ENCODE measurements at regions not wholly inside any gene's neighbourhood (a gene's known extent, or its start where the extent isn't known, plus 50 kb on each side); places are given as distances from the start of the nearest gene placed in this dataset.
"Not testable (repeated sequence)": the region's sequence is repeated elsewhere in the genome, so short reads cannot be mapped to it uniquely, and the experiment has no call there.

- H3K9me3 ChIP-seq (ENCODE audit: control insufficient read depth, insufficient read depth, low read length); H3K27me3 ChIP-seq (ENCODE audit: control insufficient read depth, insufficient read depth, low read length); CTCF ChIA-PET; H3K27ac ChIP-seq (ENCODE audit: low read depth, low read length); POLR2A ChIA-PET; H3K4me3 ChIP-seq (ENCODE audit: low read depth, low read length); DNase-seq (ENCODE audit: low read depth, low spot score): not testable (repeated sequence)
Measured at GRCh38 chr9:67257894-67258293, 265.5 kb upstream of the SPATA31A3 start.

- CTCF ChIA-PET; POLR2A ChIA-PET; H3K27ac ChIP-seq (ENCODE audit: low read depth, low read length); H3K4me3 ChIP-seq (ENCODE audit: low read depth, low read length); DNase-seq (ENCODE audit: low read depth, low spot score); H3K27me3 ChIP-seq (ENCODE audit: control insufficient read depth, insufficient read depth, low read length); H3K9me3 ChIP-seq (ENCODE audit: control insufficient read depth, insufficient read depth, low read length): not testable (repeated sequence)
Measured at GRCh38 chr9:67248967-67249366, 256.6 kb upstream of the SPATA31A3 start.

- H3K27ac ChIP-seq (ENCODE audit: low read depth, low read length); DNase-seq (ENCODE audit: low read depth, low spot score); CTCF ChIA-PET; H3K4me3 ChIP-seq (ENCODE audit: low read depth, low read length); POLR2A ChIA-PET; H3K9me3 ChIP-seq (ENCODE audit: control insufficient read depth, insufficient read depth, low read length); H3K27me3 ChIP-seq (ENCODE audit: control insufficient read depth, insufficient read depth, low read length): not testable (repeated sequence)
Measured at GRCh38 chr9:67212073-67212472, 219.7 kb upstream of the SPATA31A3 start.

GRCh38 chr9:67210842-67211241 is 218.5 kb upstream of the SPATA31A3 start:
- H3K27ac ChIP-seq (ENCODE audit: low read depth, low read length); POLR2A ChIA-PET; H3K4me3 ChIP-seq (ENCODE audit: low read depth, low read length); H3K27me3 ChIP-seq (ENCODE audit: control insufficient read depth, insufficient read depth, low read length); DNase-seq (ENCODE audit: low read depth, low spot score); CTCF ChIA-PET; H3K9me3 ChIP-seq (ENCODE audit: control insufficient read depth, insufficient read depth, low read length): not testable (repeated sequence)

GRCh38 chr9:67208831-67209437 is 216.6 kb upstream of the SPATA31A3 start:
- H3K27ac ChIP-seq (ENCODE audit: low read depth, low read length); CTCF ChIA-PET; DNase-seq (ENCODE audit: low read depth, low spot score); H3K4me3 ChIP-seq (ENCODE audit: low read depth, low read length); POLR2A ChIA-PET; H3K27me3 ChIP-seq (ENCODE audit: control insufficient read depth, insufficient read depth, low read length); H3K9me3 ChIP-seq (ENCODE audit: control insufficient read depth, insufficient read depth, low read length): not testable (repeated sequence)

GRCh38 chr9:67196135-67196534 is 203.8 kb upstream of the SPATA31A3 start:
- POLR2A ChIA-PET; H3K27me3 ChIP-seq (ENCODE audit: control insufficient read depth, insufficient read depth, low read length); H3K27ac ChIP-seq (ENCODE audit: low read depth, low read length); H3K9me3 ChIP-seq (ENCODE audit: control insufficient read depth, insufficient read depth, low read length); DNase-seq (ENCODE audit: low read depth, low spot score); CTCF ChIA-PET; H3K4me3 ChIP-seq (ENCODE audit: low read depth, low read length): not testable (repeated sequence)

- DNase-seq (ENCODE audit: low read depth, low spot score); H3K4me3 ChIP-seq (ENCODE audit: low read depth, low read length); H3K27me3 ChIP-seq (ENCODE audit: control insufficient read depth, insufficient read depth, low read length); H3K9me3 ChIP-seq (ENCODE audit: control insufficient read depth, insufficient read depth, low read length); POLR2A ChIA-PET; H3K27ac ChIP-seq (ENCODE audit: low read depth, low read length); CTCF ChIA-PET: not testable (repeated sequence)
Measured at GRCh38 chr9:67195357-67195756, 203.0 kb upstream of the SPATA31A3 start.

- H3K9me3 ChIP-seq (ENCODE audit: control insufficient read depth, insufficient read depth, low read length); CTCF ChIA-PET; H3K4me3 ChIP-seq (ENCODE audit: low read depth, low read length); H3K27me3 ChIP-seq (ENCODE audit: control insufficient read depth, insufficient read depth, low read length); POLR2A ChIA-PET; H3K27ac ChIP-seq (ENCODE audit: low read depth, low read length); DNase-seq (ENCODE audit: low read depth, low spot score): not testable (repeated sequence)
Measured at GRCh38 chr9:67179185-67179584, 186.8 kb upstream of the SPATA31A3 start.

GRCh38 chr9:67175167-67175566 is 182.8 kb upstream of the SPATA31A3 start:
- H3K9me3 ChIP-seq (ENCODE audit: control insufficient read depth, insufficient read depth, low read length); POLR2A ChIA-PET; CTCF ChIA-PET; DNase-seq (ENCODE audit: low read depth, low spot score); H3K4me3 ChIP-seq (ENCODE audit: low read depth, low read length); H3K27ac ChIP-seq (ENCODE audit: low read depth, low read length); H3K27me3 ChIP-seq (ENCODE audit: control insufficient read depth, insufficient read depth, low read length): not testable (repeated sequence)

GRCh38 chr9:67171721-67172120 is 179.4 kb upstream of the SPATA31A3 start:
- H3K27me3 ChIP-seq (ENCODE audit: control insufficient read depth, insufficient read depth, low read length); H3K4me3 ChIP-seq (ENCODE audit: low read depth, low read length); H3K27ac ChIP-seq (ENCODE audit: low read depth, low read length); CTCF ChIA-PET; POLR2A ChIA-PET; DNase-seq (ENCODE audit: low read depth, low spot score); H3K9me3 ChIP-seq (ENCODE audit: control insufficient read depth, insufficient read depth, low read length): not testable (repeated sequence)

- H3K9me3 ChIP-seq (ENCODE audit: control insufficient read depth, insufficient read depth, low read length); CTCF ChIA-PET; H3K27ac ChIP-seq (ENCODE audit: low read depth, low read length); POLR2A ChIA-PET; H3K27me3 ChIP-seq (ENCODE audit: control insufficient read depth, insufficient read depth, low read length); H3K4me3 ChIP-seq (ENCODE audit: low read depth, low read length); DNase-seq (ENCODE audit: low read depth, low spot score): not testable (repeated sequence)
Measured at GRCh38 chr9:67168530-67169157, 176.3 kb upstream of the SPATA31A3 start.

GRCh38 chr9:67166335-67166734 is 174.0 kb upstream of the SPATA31A3 start:
- POLR2A ChIA-PET; H3K27ac ChIP-seq (ENCODE audit: low read depth, low read length); H3K9me3 ChIP-seq (ENCODE audit: control insufficient read depth, insufficient read depth, low read length); H3K27me3 ChIP-seq (ENCODE audit: control insufficient read depth, insufficient read depth, low read length); DNase-seq (ENCODE audit: low read depth, low spot score); CTCF ChIA-PET; H3K4me3 ChIP-seq (ENCODE audit: low read depth, low read length): not testable (repeated sequence)

- DNase-seq (ENCODE audit: low read depth, low spot score); H3K27ac ChIP-seq (ENCODE audit: low read depth, low read length); CTCF ChIA-PET; H3K4me3 ChIP-seq (ENCODE audit: low read depth, low read length); H3K9me3 ChIP-seq (ENCODE audit: control insufficient read depth, insufficient read depth, low read length); POLR2A ChIA-PET; H3K27me3 ChIP-seq (ENCODE audit: control insufficient read depth, insufficient read depth, low read length): not testable (repeated sequence)
Measured at GRCh38 chr9:67162827-67163226, 170.5 kb upstream of the SPATA31A3 start.
